HepG2 (cell line): ENCODE measurements at regions not wholly inside any gene's neighbourhood (a gene's known extent, or its start where the extent isn't known, plus 50 kb on each side); places are given as distances from the start of the nearest gene placed in this dataset.

Experiments used
- ATAC-seq: fragments of 200-7000 bp; cut with Tn5 transposase; 3 replicates; pipeline ENCODE4 v1.9.1; 2020; ENCODE audit warnings: mild to moderate bottlenecking, moderate library complexity
- BruUV-seq: library from RNA; stranded (reverse); fragments of 400-500 nt; replicated peaks from 2 replicates; lab custom pipeline; 2021; lab: Mats Ljungman, UMichigan
- CTCF ChIA-PET: fragments of 300-600 bp; formaldehyde crosslinking; extraction: SDS; loops from one replicate; lab custom pipeline; 2021; ENCODE audit warnings: low total read pairs, inconsistent platforms, low intra/inter-chr PET ratio; lab: Yijun Ruan, JAX
- POLR2A ChIA-PET: fragments of 350-600 bp; sonication (Branson Sonifier 250); formaldehyde crosslinking; loops from one replicate; lab custom pipeline; 2020; ENCODE audit warnings: antibody characterized with exemption, inconsistent platforms; lab: Yijun Ruan, JAX
- DNase-seq: peaks from one replicate; pipeline ENCODE4 v3.0.0-alpha.2; 2015; ENCODE audit warnings: low spot score
- FAIRE-seq: peaks from 3 replicates; lab custom pipeline; 2011; peaks lifted over from hg19 to GRCh38; lab: Jason Lieb, UNC
- H2AFZ ChIP-seq: one replicate; pipeline ENCODE4 v1.6.1; 2011; ENCODE audit warnings: low read length, inconsistent platforms
- H3K27ac ChIP-seq: fragments of 300-600 bp; 3 replicates; pipeline ENCODE4 v1.8.0; 2011; ENCODE audit warnings: mixed run types, mild to moderate bottlenecking, mixed read lengths, low read length, inconsistent platforms; ENCODE audit not compliant: insufficient read depth; ENCODE audit errors: extremely low read length
- H3K27me3 ChIP-seq, 2 experiments: fragments of 200-600 bp in 1 of 2; 2 replicates in 1 of 2; 3 replicates in 1 of 2; pipeline versions ENCODE4 v1.6.0 to v1.8.0; 2011; ENCODE audit warnings: low read length in 2 of 2, mild to moderate bottlenecking in 2 of 2, moderate library complexity in 2 of 2, inconsistent platforms in 1 of 2; ENCODE audit not compliant: insufficient read depth in 2 of 2, control insufficient read depth in 1 of 2
- H3K36me3 ChIP-seq, 2 experiments: fragments of 200-600 bp in 1 of 2; replicated peaks in 1 of 2; 2 replicates in 1 of 2; 3 replicates in 1 of 2; pipeline versions ENCODE4 v1.5.1 to v1.8.0; 2011; ENCODE audit warnings: low read length in 2 of 2, inconsistent platforms in 1 of 2; ENCODE audit not compliant: insufficient read depth in 2 of 2, control insufficient read depth in 1 of 2
- H3K4me1 ChIP-seq: 2 replicates; pipeline ENCODE4 v1.5.1; 2012; ENCODE audit warnings: low read length, inconsistent platforms; ENCODE audit not compliant: insufficient read depth
- H3K4me2 ChIP-seq: 2 replicates; pipeline ENCODE4 v1.6.0; 2011; ENCODE audit warnings: low read depth, low read length, inconsistent platforms
- H3K4me3 ChIP-seq, 3 experiments: fragments of 200-600 bp in 1 of 3; sonication (generic), shearing (Covaris generic) in 1 of 3; replicated peaks in 1 of 3; 2 replicates each; pipeline ENCODE4 v1.5.1; 2011 to 2016; ENCODE audit warnings: low read length in 3 of 3, inconsistent platforms in 2 of 3, low read depth in 2 of 3, mild to moderate bottlenecking in 2 of 3, control low read depth in 1 of 3, mixed read lengths in 1 of 3; ENCODE audit not compliant: insufficient read depth in 1 of 3
- H3K79me2 ChIP-seq: one replicate; pipeline ENCODE4 v1.6.1; 2011; ENCODE audit warnings: low read length, inconsistent platforms; ENCODE audit not compliant: insufficient read depth
- H3K9ac ChIP-seq: 2 replicates; pipeline ENCODE4 v1.6.0; 2011; ENCODE audit warnings: mild to moderate bottlenecking, low read depth, low read length, inconsistent platforms; ENCODE audit not compliant: insufficient read depth
- H3K9me3 ChIP-seq: 2 replicates; pipeline ENCODE4 v1.5.1; 2012; ENCODE audit warnings: mild to moderate bottlenecking, low read length
- H4K20me1 ChIP-seq: 2 replicates; pipeline ENCODE4 v1.6.0; 2011; ENCODE audit warnings: inconsistent platforms, mild to moderate bottlenecking, low read length, moderate library complexity; ENCODE audit not compliant: insufficient read depth
- CENPT ChIP-seq: sonication (generic); formaldehyde crosslinking; IDR thresholded peaks from 2 replicates; pipeline ENCODE4 v1.8.0; 2022; ENCODE audit warnings: low read depth, mild to moderate bottlenecking, moderate library complexity, missing genetic modification reagents
- MTA3 ChIP-seq: sonication (generic); formaldehyde crosslinking; IDR thresholded peaks from 2 replicates; pipeline ENCODE4 v1.4.0; 2020; ENCODE audit warnings: missing genetic modification reagents
- RNF219 ChIP-seq: sonication (generic); formaldehyde crosslinking; IDR thresholded peaks from 2 replicates; pipeline ENCODE4 v1.5.0; 2020; ENCODE audit warnings: mild to moderate bottlenecking, missing genetic modification reagents
- ZFX ChIP-seq: sonication (generic); formaldehyde crosslinking; IDR thresholded peaks from 2 replicates; pipeline ENCODE4 v1.4.0; 2020; ENCODE audit warnings: mild to moderate bottlenecking, low read depth, missing genetic modification reagents, moderate library complexity
- ZNF24 ChIP-seq: fragments of 450-650 bp; IDR thresholded peaks from 2 replicates; pipeline ENCODE4 v1.6.1; 2017; ENCODE audit warnings: antibody characterized with exemption, mild to moderate bottlenecking
- WGBS: methylation state at CpG from one replicate; pipeline ENCODE4 v1.1.6; 2017; ENCODE audit warnings: low lambda C conversion rate; 5-methylcytosine and 5-hydroxymethylcytosine counted together
- in situ Hi-C: cut with HindIII; loops from 2 replicates; pipeline ENCODE4 v1.10.0; 2017; ENCODE audit warnings: low pct_unique_long_range_greater_than_20kb; ENCODE audit not compliant: extremely low pct_ligation_motif_present
- intact Hi-C: fragments of 100-400 bp; cut with micrococcal nuclease; formaldehyde crosslinking; loops from one replicate; pipeline ENCODE4 v1.10.0; 2022; ENCODE audit not compliant: unreplicated experiment
- TF ChIP-seq, protein P1 (sequence below): sonication (generic); formaldehyde crosslinking; IDR thresholded peaks from one replicate; pipeline ENCODE4 v1.5.1; 2020; ENCODE audit warnings: mild to moderate bottlenecking, missing genetic modification reagents; ENCODE audit errors: not compliant biosample characterization

- Histone ChIP-seq H3K27ac (no peak overlapping the region), H3K9ac (no peak overlapping the region), H4K20me1 (no peaks in the 10 kb centered on the region; the same call in 1 of the 2 replicates), H3K9me3 (no peaks in the 10 kb centered on the region), H3K27me3 (no peaks in the 10 kb centered on the region), H3K4me2 (no peak overlapping the region), H3K79me2 (no peaks in the 10 kb centered on the region), H3K4me1 (no peaks in the 10 kb centered on the region)
- 3% methylated on average over 2 of the region's 2 CpGs for WGBS
- DNase-seq, result no peak
- no peak for FAIRE-seq
- intact Hi-C loops, result no loop called here
- CTCF ChIA-PET, result no interaction called here
- TF ChIP-seq ZNF24 (no peak), MTA3 (no peak), CENPT (no peak), ZFX (CRISPR knock-in tag) (no peak), RNF219 (no peak)
- TF ChIP-seq, protein P1, sequence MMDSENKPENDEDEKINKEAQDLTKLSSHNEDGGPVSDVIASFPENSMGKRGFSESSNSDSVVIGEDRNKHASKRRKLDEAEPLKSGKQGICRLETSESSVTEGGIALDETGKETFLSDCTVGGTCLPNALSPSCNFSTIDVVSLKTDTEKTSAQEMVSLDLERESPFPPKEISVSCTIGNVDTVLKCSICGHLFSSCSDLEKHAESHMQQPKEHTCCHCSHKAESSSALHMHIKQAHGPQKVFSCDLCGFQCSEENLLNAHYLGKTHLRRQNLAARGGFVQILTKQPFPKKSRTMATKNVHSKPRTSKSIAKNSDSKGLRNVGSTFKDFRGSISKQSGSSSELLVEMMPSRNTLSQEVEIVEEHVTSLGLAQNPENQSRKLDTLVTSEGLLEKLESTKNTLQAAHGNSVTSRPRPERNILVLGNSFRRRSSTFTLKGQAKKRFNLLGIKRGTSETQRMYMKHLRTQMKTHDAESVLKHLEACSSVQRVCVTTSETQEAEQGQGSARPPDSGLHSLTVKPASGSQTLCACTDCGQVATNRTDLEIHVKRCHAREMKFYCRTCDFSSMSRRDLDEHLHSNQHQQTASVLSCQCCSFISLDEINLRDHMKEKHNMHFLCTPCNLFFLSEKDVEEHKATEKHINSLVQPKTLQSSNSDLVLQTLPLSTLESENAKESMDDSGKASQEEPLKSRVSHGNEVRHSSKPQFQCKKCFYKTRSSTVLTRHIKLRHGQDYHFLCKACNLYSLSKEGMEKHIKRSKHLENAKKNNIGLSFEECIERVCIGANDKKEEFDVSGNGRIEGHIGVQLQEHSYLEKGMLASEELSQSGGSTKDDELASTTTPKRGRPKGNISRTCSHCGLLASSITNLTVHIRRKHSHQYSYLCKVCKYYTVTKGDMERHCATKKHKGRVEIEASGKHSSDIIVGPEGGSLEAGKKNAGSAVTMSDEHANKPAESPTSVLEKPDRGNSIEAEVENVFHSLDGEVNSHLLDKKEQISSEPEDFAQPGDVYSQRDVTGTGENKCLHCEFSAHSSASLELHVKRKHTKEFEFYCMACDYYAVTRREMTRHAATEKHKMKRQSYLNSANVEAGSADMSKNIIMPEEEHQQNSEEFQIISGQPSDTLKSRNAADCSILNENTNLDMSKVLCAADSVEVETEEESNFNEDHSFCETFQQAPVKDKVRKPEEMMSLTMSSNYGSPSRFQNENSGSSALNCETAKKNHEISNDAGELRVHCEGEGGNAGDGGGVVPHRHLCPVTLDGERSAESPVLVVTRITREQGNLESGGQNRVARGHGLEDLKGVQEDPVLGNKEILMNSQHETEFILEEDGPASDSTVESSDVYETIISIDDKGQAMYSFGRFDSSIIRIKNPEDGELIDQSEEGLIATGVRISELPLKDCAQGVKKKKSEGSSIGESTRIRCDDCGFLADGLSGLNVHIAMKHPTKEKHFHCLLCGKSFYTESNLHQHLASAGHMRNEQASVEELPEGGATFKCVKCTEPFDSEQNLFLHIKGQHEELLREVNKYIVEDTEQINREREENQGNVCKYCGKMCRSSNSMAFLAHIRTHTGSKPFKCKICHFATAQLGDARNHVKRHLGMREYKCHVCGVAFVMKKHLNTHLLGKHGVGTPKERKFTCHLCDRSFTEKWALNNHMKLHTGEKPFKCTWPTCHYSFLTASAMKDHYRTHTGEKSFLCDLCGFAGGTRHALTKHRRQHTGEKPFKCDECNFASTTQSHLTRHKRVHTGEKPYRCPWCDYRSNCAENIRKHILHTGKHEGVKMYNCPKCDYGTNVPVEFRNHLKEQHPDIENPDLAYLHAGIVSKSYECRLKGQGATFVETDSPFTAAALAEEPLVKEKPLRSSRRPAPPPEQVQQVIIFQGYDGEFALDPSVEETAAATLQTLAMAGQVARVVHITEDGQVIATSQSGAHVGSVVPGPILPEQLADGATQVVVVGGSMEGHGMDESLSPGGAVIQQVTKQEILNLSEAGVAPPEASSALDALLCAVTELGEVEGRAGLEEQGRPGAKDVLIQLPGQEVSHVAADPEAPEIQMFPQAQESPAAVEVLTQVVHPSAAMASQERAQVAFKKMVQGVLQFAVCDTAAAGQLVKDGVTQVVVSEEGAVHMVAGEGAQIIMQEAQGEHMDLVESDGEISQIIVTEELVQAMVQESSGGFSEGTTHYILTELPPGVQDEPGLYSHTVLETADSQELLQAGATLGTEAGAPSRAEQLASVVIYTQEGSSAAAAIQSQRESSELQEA (CRISPR knock-in tag), result no peak
- TF ChIP-seq, all 625 proteins: peak for 0
- Histone ChIP-seq H2AFZ (no peak overlapping the region), H3K4me3 (no peak overlapping the region), H3K36me3 (no peaks in the 10 kb centered on the region)
- POLR2A ChIA-PET, result no interaction called here
- in situ Hi-C loops, result no loop called here
- ATAC-seq, result no peak
- no TSS peak for BruUV-seq
Measured at GRCh38 chr11:27604416-27604815, 95.8 kb downstream of the BDNF start.
